ENCODE measurements at regions not wholly inside any gene's neighbourhood (a gene's known extent, or its start where the extent isn't known, plus 50 kb on each side); places are given as distances from the start of the nearest gene placed in this dataset.
"Not testable (repeated sequence)": the region's sequence is repeated elsewhere in the genome, so short reads cannot be mapped to it uniquely, and the experiment has no call there.

DNA sequence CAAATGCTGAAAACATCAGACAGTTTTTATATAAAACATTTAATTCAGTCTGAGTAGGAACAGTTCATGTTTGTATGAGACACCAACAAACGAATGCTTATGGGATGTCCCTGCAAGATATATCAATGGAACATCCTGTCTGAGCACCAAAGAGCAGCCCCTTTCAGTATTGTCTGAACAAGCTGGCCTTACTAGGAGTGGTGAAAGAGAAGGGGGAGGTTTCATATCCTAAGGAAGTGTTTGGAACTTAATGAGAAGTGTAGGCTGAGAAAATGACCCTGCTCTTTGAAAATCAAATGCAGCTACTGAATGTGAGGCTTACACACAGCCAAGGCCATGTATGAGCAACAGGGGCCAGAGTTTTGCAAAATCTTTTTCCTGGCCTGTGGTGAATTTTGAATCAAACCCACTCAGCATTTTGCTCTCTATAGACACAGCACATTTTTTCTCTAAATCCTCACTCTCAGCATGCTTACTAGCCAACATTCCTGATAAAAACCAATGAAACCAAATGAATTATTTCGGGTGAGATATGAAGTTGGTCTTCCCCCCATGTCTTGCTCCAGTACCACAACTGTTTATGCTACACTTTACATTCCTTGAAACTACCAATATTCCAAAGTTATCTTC is 119.4 kb downstream of the LUZP4 start:
- no peak for DNase-seq

GRCh38 chrX:115409551-115409950 is 120.0 kb downstream of the LUZP4 start:
- DNase-seq: no peak

DNA sequence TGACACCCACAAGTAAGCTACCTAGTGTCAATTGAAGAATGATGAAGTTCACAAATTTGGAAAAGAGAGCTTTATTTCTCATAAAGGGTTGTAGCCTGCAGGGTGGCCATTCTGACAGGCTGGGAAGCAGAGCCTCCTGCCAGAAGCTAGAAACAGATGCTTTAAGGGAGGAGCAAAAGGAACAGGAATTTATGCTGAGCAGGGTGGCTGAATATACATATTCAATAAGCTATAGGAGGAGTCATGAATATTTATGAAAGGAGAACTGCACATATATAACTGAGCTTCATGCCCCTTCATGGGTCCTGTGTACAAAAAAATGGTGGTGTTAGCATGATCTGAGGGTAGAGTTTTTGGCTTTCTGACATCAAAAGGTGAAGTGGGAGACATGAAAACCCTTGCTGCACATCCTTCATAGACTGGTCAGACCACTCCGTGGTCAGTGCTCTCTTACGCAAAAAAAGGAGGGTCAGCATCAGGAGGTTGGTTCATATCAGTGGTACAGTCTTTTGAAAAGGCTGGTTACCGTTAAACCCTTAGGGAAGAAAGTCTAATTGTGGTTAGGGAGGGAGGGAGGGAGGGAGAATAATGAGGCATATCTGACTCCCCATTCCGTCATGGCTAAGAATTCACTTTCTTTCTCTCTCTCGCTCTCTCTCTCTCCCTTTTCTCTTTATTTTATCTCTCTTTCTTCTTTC is 121.4 kb downstream of the LUZP4 start:
- no peak for DNase-seq

DNA sequence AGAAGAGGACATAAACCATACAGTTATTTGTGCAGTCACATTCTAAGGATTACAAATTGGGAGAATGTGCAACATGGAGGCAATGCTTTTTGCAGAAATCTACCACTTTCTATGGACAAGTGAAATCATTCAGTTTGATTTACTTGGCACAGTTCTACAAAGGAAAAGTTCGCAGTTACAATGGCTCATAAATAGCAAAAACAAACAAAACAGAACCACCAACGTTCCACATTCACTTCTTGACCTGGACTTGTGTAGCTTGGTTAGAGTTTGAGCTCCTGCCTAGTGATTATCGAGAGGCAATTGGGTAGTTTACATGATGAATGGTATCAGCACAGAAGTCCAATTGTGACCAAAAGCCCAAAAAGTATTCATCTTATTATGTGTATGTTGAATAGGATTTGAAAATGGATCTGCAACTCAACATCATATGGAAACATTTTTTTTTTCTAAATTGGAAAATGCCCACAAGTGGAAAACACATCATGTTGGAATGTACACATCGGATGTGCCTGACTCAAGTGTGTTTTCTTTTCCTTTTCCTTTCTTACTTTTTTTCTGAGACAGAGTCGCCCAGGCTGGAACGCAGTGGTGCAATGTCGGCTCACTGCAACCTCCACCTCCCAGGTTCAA is 123.8 kb downstream of the LUZP4 start:
- no peak for DNase-seq

DNA sequence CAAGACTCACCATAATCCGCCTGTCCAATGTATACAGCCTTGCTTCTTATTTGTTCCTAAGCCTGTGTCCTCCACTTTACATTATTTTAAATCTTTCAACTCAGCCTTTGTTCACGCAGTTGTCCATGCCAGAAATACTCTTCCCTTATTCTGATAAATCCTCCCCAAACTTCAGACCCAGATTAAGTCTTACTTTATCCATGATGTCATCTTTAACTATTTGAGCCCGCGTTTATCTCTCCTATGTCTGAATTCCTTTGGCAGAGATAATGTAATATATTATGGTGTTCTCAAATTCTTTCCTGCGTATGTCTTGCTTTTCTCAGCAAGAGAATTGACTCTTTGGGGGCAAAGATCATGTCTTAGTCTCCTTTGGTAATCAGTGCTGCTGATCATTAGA is 129.6 kb downstream of the LUZP4 start:
- no peak for DNase-seq

DNA sequence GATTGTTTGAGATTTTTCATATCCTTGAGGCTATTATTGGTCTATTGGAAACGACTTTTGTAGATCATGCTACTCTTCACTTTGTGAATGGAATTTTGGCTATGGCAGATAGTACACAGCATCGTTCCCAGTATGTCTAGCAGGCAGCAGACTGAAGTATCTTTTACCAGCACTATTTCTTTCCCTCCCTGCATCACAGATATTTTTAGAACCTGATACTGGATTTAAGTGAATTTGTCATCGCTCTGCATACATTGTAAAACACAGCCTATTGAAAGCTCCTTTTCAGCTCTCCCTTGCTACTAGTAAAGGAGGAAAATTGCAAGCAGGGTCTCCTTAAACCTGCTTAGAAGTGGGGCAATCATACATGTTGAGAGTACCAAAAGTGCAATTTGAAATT is 133.6 kb downstream of the LUZP4 start:
- DNase-seq: no peak

DNA sequence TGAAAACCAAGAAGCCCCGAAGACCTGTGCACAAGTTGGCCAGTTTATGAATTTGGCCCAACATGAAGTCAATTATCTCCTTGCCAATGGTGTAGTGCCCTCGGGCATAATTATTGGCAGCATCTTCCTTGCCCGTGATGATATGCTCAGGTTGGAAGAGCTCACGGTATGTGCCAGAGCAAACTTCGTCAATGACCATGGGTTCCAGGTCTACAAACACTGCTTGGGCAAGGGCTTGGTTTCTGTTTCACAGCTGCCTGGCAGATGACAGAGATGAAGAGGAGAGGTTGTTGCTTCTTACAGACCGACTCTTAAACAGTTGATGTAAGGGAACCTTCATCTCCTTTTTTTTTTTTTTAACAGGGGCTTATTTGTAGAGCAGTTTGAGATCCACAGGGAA is 135.6 kb upstream of the PLS3 start:
- no peak for DNase-seq

DNA sequence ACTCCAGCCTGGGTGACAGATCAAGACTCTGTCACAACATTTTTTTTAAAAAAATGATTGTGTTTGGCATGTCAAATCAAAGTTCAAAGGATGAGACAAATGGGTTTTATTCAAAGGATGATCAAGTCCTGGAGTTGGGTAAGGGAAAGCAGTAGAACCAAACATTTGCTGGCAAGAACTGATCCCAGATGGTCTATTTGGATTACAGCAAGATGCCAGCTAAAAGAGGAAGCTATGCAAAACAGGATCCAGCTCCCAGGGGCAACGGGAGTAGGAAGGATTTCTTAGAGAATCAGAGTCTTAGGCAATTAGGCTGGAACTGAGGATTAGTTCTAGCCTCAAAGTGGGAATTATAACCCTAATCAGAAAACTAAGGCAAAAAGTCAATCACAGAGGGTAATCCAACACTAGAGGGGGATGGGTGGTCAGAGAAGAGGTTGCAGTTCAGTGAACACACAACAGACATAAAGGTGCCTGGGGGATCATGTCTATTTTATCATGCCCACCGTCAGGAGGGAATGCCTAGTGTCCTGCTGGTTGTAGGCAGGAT is 133.0 kb upstream of the PLS3 start:
- DNase-seq: no peak

GRCh38 chrX:115434834-115435233 is 126.1 kb upstream of the PLS3 start:
- DNase-seq: not testable (repeated sequence)

GRCh38 chrX:115437841-115438595 is 123.0 kb upstream of the PLS3 start:
- DNase-seq: no peak

GRCh38 chrX:115448146-115448545 is 112.8 kb upstream of the PLS3 start:
- DNase-seq: no peak

DNA sequence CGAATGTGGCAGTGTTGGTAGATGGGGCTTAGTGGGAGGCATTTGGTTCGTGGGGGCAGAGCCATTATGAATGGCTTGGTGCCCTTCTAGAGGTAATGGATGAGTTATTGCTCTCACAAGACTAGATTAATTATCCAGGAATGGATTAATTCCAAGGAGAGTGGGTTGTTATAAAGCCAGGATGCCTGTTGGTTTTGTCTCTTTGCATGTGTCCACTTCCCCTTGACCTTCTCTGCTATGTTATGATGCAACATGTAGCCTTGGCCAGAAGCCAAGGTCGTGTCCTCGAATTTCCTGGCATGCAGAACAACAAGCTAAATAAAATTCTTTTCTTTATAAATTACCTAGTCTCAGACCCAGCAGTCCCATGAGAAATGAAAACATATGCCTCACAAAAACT is 111.2 kb upstream of the PLS3 start:
- no peak for DNase-seq

DNA sequence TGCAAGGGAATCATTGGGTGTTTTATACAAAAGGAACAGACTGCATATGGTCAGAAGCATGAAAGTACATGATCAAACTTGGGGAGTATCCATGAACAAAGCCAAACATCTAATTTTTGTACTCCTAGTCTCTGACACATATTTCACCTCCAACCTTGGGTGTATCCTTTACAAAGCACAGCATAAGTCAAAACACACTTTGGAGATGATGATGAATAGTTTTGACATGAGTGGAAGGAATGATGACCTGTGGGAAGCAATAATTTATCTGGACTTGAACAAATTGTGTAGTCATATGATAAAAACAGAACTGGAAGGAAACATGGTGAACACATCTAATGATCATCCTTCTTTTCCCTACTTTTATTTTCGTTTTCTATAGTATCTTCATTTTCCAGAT is 108.7 kb upstream of the PLS3 start:
- no peak for DNase-seq

DNA sequence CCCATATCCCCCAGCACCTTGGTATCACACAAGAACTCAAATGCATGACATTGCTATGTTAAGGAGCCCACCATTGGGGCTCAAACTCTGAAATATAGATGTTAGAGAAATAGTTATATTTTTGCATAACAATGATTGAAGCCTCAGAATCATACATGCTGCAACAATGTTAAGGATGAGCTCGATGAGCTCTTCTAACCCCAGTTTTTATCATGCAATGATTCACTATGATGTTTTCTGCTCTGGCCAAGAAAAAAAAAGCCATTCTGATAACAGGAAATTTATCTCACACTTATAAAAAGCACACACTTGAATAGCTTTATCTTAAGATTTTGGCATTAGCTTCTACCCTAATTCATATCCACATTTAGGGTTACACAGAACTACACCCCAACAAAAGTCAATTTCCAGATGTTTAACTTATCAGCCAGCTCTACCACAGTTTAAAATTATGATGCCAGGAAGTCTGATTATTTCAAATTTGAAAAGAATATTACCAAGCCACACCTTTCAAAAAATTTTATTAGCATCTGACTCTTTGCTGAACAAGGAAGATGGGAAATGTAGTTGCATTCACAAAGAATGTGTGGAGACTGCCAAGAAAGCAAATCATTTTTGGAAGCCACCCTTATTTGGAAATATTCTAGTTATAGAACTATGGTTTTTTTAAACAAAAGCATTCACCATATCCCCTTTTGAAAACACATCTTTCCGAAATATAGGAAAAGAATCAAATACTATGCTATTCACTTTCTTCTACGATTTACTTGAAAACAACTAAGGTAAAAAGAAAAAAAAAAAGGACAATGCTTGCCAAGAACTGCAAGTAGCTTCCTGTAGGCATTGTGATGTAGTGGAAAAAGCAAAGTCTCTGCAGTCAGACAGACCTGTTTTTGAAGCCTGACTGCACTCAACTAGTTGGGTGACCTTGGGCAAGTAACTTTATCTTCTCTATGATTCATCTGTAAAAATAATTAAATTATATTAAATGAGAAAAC is 100.8 kb upstream of the PLS3 start:
- no peak for DNase-seq

- no peak for DNase-seq
Observed at GRCh38 chrX:115462406-115462805, 98.6 kb upstream of the PLS3 start.

DNA sequence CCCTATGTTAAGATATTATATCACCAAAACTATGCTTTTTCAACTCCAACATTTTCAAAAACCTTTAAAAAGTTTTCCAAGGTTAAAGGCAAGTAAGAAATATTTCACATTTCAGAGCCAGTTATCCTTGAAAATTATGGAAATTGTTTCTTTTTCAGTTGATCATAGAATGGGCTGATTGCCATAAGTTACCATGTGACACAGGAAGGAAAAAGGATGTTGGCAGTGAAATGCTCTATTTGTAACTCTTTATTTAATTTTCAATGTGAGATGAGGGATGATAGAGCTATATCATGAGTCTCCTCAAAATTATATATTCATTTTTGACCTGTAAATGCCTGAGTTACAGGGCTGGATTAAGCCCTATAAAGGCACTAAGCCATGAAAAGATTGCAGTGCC is 93.0 kb upstream of the PLS3 start:
- no peak for DNase-seq

GRCh38 chrX:115472131-115472530 is 88.8 kb upstream of the PLS3 start:
- DNase-seq: no peak

DNA sequence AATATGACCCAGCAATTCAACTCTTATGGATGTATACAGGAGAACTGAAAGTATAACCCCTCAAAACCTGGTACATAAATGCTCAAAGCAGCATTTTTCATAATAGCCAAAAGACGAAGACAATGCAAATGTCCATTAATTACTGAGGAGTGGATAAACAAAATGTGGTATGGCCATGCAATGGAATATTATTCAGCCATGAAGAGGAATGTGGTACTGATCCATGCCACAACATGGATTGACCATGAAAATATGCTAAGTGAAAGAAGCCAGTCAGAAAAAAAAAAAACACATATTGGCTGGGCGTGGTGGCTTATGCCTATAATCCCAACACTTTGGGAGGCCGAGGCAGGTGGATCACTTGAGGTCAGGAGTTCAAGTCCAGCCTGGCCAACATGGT is 74.5 kb upstream of the PLS3 start:
- DNase-seq: no peak

DNA sequence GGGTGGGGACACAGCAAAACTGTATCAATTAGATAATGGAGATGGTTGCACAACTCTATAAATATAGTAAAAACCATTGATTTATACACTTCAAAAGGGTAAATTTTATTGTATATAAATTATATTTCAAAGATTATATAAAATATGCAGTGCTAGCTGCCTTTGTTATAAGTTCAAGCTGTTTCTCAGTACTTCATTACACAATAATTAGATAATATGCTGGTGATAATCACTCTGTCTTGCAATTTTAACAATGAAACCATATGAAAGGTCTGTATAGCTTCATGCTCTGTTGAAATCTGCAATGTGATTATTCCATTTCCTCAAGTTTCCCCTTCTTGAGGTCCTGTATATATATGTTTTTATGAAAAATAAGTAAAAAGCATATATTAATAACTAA is 73.4 kb upstream of the PLS3 start:
- no peak for DNase-seq

GRCh38 chrX:115490814-115491213 is 70.2 kb upstream of the PLS3 start:
- no peak for DNase-seq

DNA sequence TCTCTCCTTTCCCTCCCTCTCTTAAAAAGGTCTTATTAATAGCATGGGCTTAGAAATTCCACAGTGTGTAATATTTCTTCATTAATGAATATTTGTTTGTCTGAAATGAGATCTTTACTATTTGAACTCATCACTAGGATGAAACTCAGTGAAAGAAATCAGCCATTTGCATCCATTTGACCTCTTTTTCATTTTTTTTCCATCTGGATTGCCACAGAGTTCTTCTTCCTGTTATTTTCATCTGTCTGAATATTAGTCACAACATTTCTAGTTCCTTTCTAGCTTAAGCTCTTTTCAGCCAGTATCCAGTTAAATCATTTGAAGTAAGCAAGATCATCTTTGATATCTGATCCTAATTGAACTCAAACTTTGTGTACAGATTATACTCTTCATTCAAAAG is 69.2 kb upstream of the PLS3 start:
- no peak for DNase-seq

- no peak for DNase-seq
Observed at GRCh38 chrX:115493015-115493414, 68.0 kb upstream of the PLS3 start.
